Adrenal gland (tissue), 5 donors: ENCODE measurements at regions not wholly inside any gene's neighbourhood (a gene's known extent, or its start where the extent isn't known, plus 50 kb on each side); places are given as distances from the start of the nearest gene placed in this dataset.

Experiments
- CTCF ChIP-seq, 6 experiments: fragments of 450-650 bp in 4 of 6; fragments of 200-600 bp in 2 of 6; sonication (generic) in 1 of 6; IDR thresholded peaks; 1 replicate in 5 of 6; 2 replicates in 1 of 6; pipeline versions ENCODE4 v1.5.1 to v1.8.0; 2016 to 2021; ENCODE audit warnings: antibody characterized with exemption in 6 of 6, mild to moderate bottlenecking in 2 of 6, moderate library complexity in 1 of 6
- POLR2A ChIP-seq, 2 donors: fragments of 450-650 bp; IDR thresholded peaks; one replicate each; pipeline ENCODE4 v1.6.1; 2017; ENCODE audit warnings: antibody characterized with exemption in 2 of 2, mild to moderate bottlenecking in 2 of 2, moderate library complexity in 1 of 2
- donor health status: DM: no; HTN: no; CAD: no.

- TF ChIP-seq CTCF (IDR thresholded peaks at IDR 0.05) (no peak), POLR2A (IDR thresholded peaks at IDR 0.05) (no peak)
Measured at GRCh38 chr6:40258531-40258930, 324.3 kb upstream of the MOCS1 start.
